Liver (tissue), 8 donors: ENCODE measurements at regions not wholly inside any gene's neighbourhood (a gene's known extent, or its start where the extent isn't known, plus 50 kb on each side); places are given as distances from the start of the nearest gene placed in this dataset.

Source experiments
- DNase-seq: peaks from one replicate; pipeline ENCODE4 v3.0.0-alpha.2; 2017; ENCODE audit warnings: low spot score
- H3K27ac ChIP-seq, 2 donors: one replicate each; pipeline ENCODE4 v1.7.0; 2013; ENCODE audit warnings: inconsistent platforms in 2 of 2, low read length in 2 of 2, control low read depth in 1 of 2, low read depth in 1 of 2, mild to moderate bottlenecking in 1 of 2
- H3K27me3 ChIP-seq, 4 donors: one replicate each; pipeline versions ENCODE4 v1.6.1 to v1.7.0; 2013; ENCODE audit warnings: low read length in 3 of 4, inconsistent platforms in 1 of 4, mild to moderate bottlenecking in 1 of 4, moderate library complexity in 1 of 4; ENCODE audit not compliant: control insufficient read depth in 4 of 4, insufficient read depth in 4 of 4
- H3K36me3 ChIP-seq, 4 donors: one replicate each; pipeline versions ENCODE4 v1.6.1 to v1.7.0; 2013; ENCODE audit warnings: low read length in 3 of 4, mild to moderate bottlenecking in 3 of 4, low read depth in 1 of 4, moderate library complexity in 1 of 4; ENCODE audit not compliant: control insufficient read depth in 4 of 4, insufficient read depth in 3 of 4
- H3K4me1 ChIP-seq, 4 donors: one replicate each; pipeline versions ENCODE4 v1.6.1 to v1.7.0; 2013; ENCODE audit warnings: low read length in 3 of 4, mild to moderate bottlenecking in 3 of 4, moderate library complexity in 1 of 4; ENCODE audit not compliant: control insufficient read depth in 4 of 4, insufficient read depth in 4 of 4
- H3K4me3 ChIP-seq, 3 donors: one replicate each; pipeline versions ENCODE4 v1.6.1 to v1.7.0; 2013; ENCODE audit warnings: low read length in 3 of 3, control low read depth in 1 of 3, low read depth in 1 of 3, mild to moderate bottlenecking in 1 of 3
- H3K9ac ChIP-seq, 2 donors: one replicate each; pipeline ENCODE4 v1.7.0; 2013; ENCODE audit warnings: low read length in 2 of 2, mild to moderate bottlenecking in 2 of 2, moderate library complexity in 2 of 2, control low read depth in 1 of 2, low read depth in 1 of 2
- H3K9me3 ChIP-seq, 4 donors: one replicate each; pipeline versions ENCODE4 v1.6.1 to v1.7.0; 2013; ENCODE audit warnings: low read length in 3 of 4; ENCODE audit not compliant: control insufficient read depth in 4 of 4
- ATF3 ChIP-seq: IDR thresholded peaks from 2 replicates; pipeline ENCODE4 v1.6.1; 2016; ENCODE audit warnings: antibody characterized with exemption
- EGR1 ChIP-seq, 2 donors: IDR thresholded peaks; 2 replicates each; pipeline ENCODE4 v1.6.1; 2016 to 2018; ENCODE audit warnings: antibody characterized with exemption in 2 of 2, low read depth in 2 of 2
- FOXA1 ChIP-seq: IDR thresholded peaks from 2 replicates; pipeline ENCODE4 v1.6.1; 2016; ENCODE audit warnings: antibody characterized with exemption
- FOXA2 ChIP-seq: IDR thresholded peaks from 2 replicates; pipeline ENCODE4 v1.6.1; 2016; ENCODE audit warnings: antibody characterized with exemption
- GABPA ChIP-seq, 2 donors: IDR thresholded peaks in 1 of 2; conservative IDR thresholded peaks in 1 of 2; 2 replicates each; pipeline ENCODE4 v1.6.1; 2016; ENCODE audit warnings: antibody characterized with exemption in 2 of 2, mild to moderate bottlenecking in 1 of 2, moderate library complexity in 1 of 2
- HNF4A ChIP-seq, 2 donors: conservative IDR thresholded peaks; 2 replicates each; pipeline ENCODE4 v1.6.1; 2016; ENCODE audit warnings: antibody characterized with exemption in 2 of 2, mild to moderate bottlenecking in 2 of 2
- HNF4G ChIP-seq: IDR thresholded peaks from 2 replicates; pipeline ENCODE4 v1.6.1; 2016; ENCODE audit warnings: antibody characterized with exemption
- JUND ChIP-seq, 2 donors: IDR thresholded peaks; 2 replicates each; pipeline ENCODE4 v1.6.1; 2016; ENCODE audit warnings: antibody characterized with exemption in 2 of 2
- MAX ChIP-seq: IDR thresholded peaks from 2 replicates; pipeline ENCODE4 v1.6.1; 2016; ENCODE audit warnings: antibody characterized with exemption
- NR2F2 ChIP-seq: IDR thresholded peaks from 2 replicates; pipeline ENCODE4 v1.6.1; 2016; ENCODE audit warnings: antibody characterized with exemption
- RAD21 ChIP-seq, 2 donors: IDR thresholded peaks; 2 replicates each; pipeline ENCODE4 v1.6.1; 2016; ENCODE audit warnings: antibody characterized with exemption in 2 of 2, mild to moderate bottlenecking in 2 of 2
- REST ChIP-seq: IDR thresholded peaks from 2 replicates; pipeline ENCODE4 v1.6.1; 2016; ENCODE audit warnings: antibody characterized with exemption, mild to moderate bottlenecking
- RXRA ChIP-seq, 2 donors: IDR thresholded peaks; 2 replicates each; pipeline ENCODE4 v1.6.1; 2017 to 2018; ENCODE audit warnings: antibody characterized with exemption in 2 of 2, mild to moderate bottlenecking in 1 of 2
- SP1 ChIP-seq: IDR thresholded peaks from 2 replicates; pipeline ENCODE4 v1.6.1; 2018; ENCODE audit warnings: antibody characterized with exemption, mild to moderate bottlenecking
- TAF1 ChIP-seq: conservative IDR thresholded peaks from 2 replicates; pipeline ENCODE4 v1.6.1; 2016; ENCODE audit warnings: antibody characterized with exemption, mild to moderate bottlenecking
- YY1 ChIP-seq: IDR thresholded peaks from 2 replicates; pipeline ENCODE4 v1.6.1; 2016; ENCODE audit warnings: antibody characterized with exemption, mild to moderate bottlenecking
- WGBS: extraction: QIAGEN DNeasy Blood & Tissue Kit; methylation state at CpG from one replicate; pipeline ENCODE4 v1.1.7; 2013; 5-methylcytosine and 5-hydroxymethylcytosine counted together
- TF ChIP-seq, protein P1 (sequence below): fragments of 150-350 bp; IDR thresholded peaks from 2 replicates; pipeline ENCODE4 v1.5.1; 2017; ENCODE audit warnings: improper control_type of control experiment, low read depth, low read length; ENCODE audit not compliant: missing input control
- TF ChIP-seq, protein P2 (sequence below): IDR thresholded peaks from 2 replicates; pipeline ENCODE4 v1.6.1; 2016; ENCODE audit warnings: antibody characterized with exemption
- donor health status: healthy.
- donor health status: healthy.
- donor health status: healthy.
- donor health status: healthy.
- donor health status: healthy.

DNA sequence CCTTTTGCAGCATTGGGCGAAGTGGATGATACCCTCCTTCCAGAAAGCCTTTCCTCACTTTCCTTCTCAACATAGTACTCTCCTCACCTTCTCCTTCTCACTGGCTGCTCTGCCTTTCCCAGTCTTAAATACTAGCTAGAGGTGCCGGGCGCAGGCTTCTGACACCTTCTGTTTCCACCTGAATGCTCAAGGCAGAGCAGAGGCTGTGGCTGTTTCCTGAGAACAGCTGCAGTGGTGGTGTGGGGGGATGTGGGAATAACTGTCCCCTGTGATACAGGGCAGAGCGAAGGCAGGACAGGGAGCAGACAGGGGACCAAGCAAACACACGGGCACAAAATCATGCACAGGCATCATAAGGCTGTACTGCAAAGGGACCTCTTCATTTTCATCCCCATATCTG is 303.1 kb downstream of the SS18 start:
- 80% methylated on average over 5 of the region's 5 CpGs for WGBS

GRCh38 chr18:25786758-25787157 is 303.7 kb downstream of the SS18 start:
- no peaks in the 10 kb centered on the region for H3K9me3 ChIP-seq
- no peak for DNase-seq
- H3K36me3 ChIP-seq = no peaks in the 10 kb centered on the region
- H3K27ac ChIP-seq = no peak overlapping the region
- H3K27me3 ChIP-seq = no peaks in the 10 kb centered on the region
- H3K9ac ChIP-seq = no peak overlapping the region
- WGBS = 74% methylated on average over 2 of the region's 2 CpGs
- TF ChIP-seq YY1 = no peak
- no peak for TF ChIP-seq ATF3
- TF ChIP-seq FOXA1 = no peak
- TF ChIP-seq MAX = no peak
- H3K4me1 ChIP-seq = no peaks in the 10 kb centered on the region
- H3K4me3 ChIP-seq = no peak overlapping the region

More for the DNA sequence above, 303.1 kb downstream of the SS18 start:
- no peak for TF ChIP-seq FOXA2
- TF ChIP-seq, protein P1, sequence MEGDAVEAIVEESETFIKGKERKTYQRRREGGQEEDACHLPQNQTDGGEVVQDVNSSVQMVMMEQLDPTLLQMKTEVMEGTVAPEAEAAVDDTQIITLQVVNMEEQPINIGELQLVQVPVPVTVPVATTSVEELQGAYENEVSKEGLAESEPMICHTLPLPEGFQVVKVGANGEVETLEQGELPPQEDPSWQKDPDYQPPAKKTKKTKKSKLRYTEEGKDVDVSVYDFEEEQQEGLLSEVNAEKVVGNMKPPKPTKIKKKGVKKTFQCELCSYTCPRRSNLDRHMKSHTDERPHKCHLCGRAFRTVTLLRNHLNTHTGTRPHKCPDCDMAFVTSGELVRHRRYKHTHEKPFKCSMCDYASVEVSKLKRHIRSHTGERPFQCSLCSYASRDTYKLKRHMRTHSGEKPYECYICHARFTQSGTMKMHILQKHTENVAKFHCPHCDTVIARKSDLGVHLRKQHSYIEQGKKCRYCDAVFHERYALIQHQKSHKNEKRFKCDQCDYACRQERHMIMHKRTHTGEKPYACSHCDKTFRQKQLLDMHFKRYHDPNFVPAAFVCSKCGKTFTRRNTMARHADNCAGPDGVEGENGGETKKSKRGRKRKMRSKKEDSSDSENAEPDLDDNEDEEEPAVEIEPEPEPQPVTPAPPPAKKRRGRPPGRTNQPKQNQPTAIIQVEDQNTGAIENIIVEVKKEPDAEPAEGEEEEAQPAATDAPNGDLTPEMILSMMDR = no peak
- no peak for TF ChIP-seq GABPA (IDR thresholded peaks at IDR 0.05 in 1 of 2, conservative IDR thresholded peaks at IDR 0.05 in 1 of 2)
- TF ChIP-seq FOXA1 = no peak
- no peak for TF ChIP-seq TAF1
- no peak overlapping the region for H3K4me3 ChIP-seq
- no peaks in the 10 kb centered on the region for H3K9me3 ChIP-seq
- no peak for DNase-seq
- H3K9ac ChIP-seq = no peak overlapping the region
- H3K36me3 ChIP-seq = no peaks in the 10 kb centered on the region
- no peaks in the 10 kb centered on the region for H3K27me3 ChIP-seq
- H3K4me1 ChIP-seq = no peaks in the 10 kb centered on the region
- no peak overlapping the region for H3K27ac ChIP-seq

DNA sequence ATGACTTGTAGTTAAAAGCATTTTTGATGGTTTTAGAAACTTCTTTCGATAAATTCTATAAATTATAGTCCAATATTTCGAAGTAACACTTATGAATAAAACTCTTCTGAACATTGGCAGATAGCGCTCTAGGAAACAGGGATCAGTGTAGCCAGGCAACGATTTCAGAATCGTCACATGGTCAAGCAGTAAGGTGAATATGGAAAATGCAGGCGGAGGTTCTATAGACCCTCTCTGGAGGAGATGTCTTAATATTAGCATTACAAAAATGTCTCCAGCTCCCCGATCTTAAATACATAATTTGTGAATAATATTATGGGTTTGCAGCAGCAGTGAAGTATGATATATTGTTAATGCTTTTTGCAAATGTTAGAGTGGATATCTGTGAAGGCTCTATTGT is 310.3 kb downstream of the SS18 start:
- Histone ChIP-seq H3K9me3 (no peaks in the 10 kb centered on the region), H3K4me1 (no peaks in the 10 kb centered on the region), H3K4me3 (no peak overlapping the region), H3K36me3 (no peaks in the 10 kb centered on the region), H3K27ac (no peak overlapping the region), H3K27me3 (no peaks in the 10 kb centered on the region), H3K9ac (no peak overlapping the region)
- TF ChIP-seq EGR1 (IDR thresholded peaks at IDR 0.05; ENCODE audit: low read depth in 2 of 2) (no peak), ATF3 (no peak), FOXA1 (no peak), HNF4A (conservative IDR thresholded peaks at IDR 0.05) (no peak), RAD21 (IDR thresholded peaks at IDR 0.05) (no peak), GABPA (IDR thresholded peaks at IDR 0.05 in 1 of 2, conservative IDR thresholded peaks at IDR 0.05 in 1 of 2) (no peak), JUND (IDR thresholded peaks at IDR 0.05) (no peak), NR2F2 (no peak), RXRA (IDR thresholded peaks at IDR 0.05) (no peak), FOXA2 (no peak), REST (no peak), MAX (no peak), HNF4G (no peak), SP1 (no peak), TAF1 (no peak), YY1 (no peak)
- TF ChIP-seq, protein P2, sequence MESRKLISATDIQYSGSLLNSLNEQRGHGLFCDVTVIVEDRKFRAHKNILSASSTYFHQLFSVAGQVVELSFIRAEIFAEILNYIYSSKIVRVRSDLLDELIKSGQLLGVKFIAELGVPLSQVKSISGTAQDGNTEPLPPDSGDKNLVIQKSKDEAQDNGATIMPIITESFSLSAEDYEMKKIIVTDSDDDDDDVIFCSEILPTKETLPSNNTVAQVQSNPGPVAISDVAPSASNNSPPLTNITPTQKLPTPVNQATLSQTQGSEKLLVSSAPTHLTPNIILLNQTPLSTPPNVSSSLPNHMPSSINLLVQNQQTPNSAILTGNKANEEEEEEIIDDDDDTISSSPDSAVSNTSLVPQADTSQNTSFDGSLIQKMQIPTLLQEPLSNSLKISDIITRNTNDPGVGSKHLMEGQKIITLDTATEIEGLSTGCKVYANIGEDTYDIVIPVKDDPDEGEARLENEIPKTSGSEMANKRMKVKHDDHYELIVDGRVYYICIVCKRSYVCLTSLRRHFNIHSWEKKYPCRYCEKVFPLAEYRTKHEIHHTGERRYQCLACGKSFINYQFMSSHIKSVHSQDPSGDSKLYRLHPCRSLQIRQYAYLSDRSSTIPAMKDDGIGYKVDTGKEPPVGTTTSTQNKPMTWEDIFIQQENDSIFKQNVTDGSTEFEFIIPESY = no peak
- TF ChIP-seq, protein P1 = no peak
- WGBS = 76% methylated on average over 7 of the region's 7 CpGs
- no peak for DNase-seq
